PC-3 (cell line): ENCODE measurements at regions not wholly inside any gene's neighbourhood (a gene's known extent, or its start where the extent isn't known, plus 50 kb on each side); places are given as distances from the start of the nearest gene placed in this dataset.

Experiments used
- EZH2phosphoT487 ChIP-seq: fragments of 300-600 bp; sonication (generic); IDR thresholded peaks from 2 replicates; pipeline ENCODE4 v1.6.1; 2018; ENCODE audit warnings: mild to moderate bottlenecking, antibody characterized with exemption, low read length, borderline replicate concordance
- TF ChIP-seq, protein P1 (sequence below): fragments of 300-600 bp; sonication (generic); conservative IDR thresholded peaks from 2 replicates; pipeline ENCODE4 v1.5.1; 2017; ENCODE audit warnings: antibody characterized with exemption, low read depth, mild to moderate bottlenecking, low read length

DNA sequence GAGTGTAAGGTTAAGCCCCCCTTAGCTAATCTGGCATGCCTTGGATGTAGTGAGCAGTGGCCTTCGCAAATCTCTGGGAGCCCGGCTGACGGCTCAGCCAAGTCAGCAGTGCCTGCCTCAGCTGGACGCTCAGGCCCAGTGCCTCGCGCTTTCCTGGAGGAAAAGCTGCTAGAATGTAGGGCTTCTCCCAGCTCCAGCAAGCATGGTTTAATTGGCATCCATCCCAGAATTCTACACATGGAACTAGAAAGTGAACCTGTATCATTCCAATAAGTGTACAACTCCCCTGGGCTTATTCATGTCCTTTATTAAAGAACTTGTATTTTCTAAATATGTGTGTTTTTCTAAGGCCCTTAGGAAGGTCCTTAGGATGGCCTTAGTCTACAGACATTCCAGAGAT, 287.8 kb upstream of the SHH start:
- TF ChIP-seq EZH2phosphoT487 = no peak
- TF ChIP-seq, protein P1, sequence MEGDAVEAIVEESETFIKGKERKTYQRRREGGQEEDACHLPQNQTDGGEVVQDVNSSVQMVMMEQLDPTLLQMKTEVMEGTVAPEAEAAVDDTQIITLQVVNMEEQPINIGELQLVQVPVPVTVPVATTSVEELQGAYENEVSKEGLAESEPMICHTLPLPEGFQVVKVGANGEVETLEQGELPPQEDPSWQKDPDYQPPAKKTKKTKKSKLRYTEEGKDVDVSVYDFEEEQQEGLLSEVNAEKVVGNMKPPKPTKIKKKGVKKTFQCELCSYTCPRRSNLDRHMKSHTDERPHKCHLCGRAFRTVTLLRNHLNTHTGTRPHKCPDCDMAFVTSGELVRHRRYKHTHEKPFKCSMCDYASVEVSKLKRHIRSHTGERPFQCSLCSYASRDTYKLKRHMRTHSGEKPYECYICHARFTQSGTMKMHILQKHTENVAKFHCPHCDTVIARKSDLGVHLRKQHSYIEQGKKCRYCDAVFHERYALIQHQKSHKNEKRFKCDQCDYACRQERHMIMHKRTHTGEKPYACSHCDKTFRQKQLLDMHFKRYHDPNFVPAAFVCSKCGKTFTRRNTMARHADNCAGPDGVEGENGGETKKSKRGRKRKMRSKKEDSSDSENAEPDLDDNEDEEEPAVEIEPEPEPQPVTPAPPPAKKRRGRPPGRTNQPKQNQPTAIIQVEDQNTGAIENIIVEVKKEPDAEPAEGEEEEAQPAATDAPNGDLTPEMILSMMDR = no peak
